ENCODE measurements at regions not wholly inside any gene's neighbourhood (a gene's known extent, or its start where the extent isn't known, plus 50 kb on each side); places are given as distances from the start of the nearest gene placed in this dataset.

- no peak for DNase-seq
These were observed 68.3 kb downstream of the CEBPB start for GRCh38 chr20:50258790-50259483.

GRCh38 chr20:50259705-50260478 lies 69.3 kb downstream of the CEBPB start:
- DNase-seq = peak; percentile 48 to 66

GRCh38 chr20:50260479-50261221 lies 70.0 kb downstream of the CEBPB start:
- peak; percentile 19 to 68 for DNase-seq

GRCh38 chr20:50261471-50262212 lies 71.0 kb downstream of the CEBPB start:
- no peak for DNase-seq

GRCh38 chr20:50263831-50264230 lies 73.2 kb downstream of the CEBPB start:
- no peak for DNase-seq

GRCh38 chr20:50264534-50265145 lies 74.0 kb downstream of the CEBPB start:
- no peak for DNase-seq

GRCh38 chr20:50265245-50265946 lies 74.8 kb downstream of the CEBPB start:
- DNase-seq = no peak

GRCh38 chr20:50266293-50267040 lies 75.8 kb downstream of the CEBPB start:
- DNase-seq = no peak

GRCh38 chr20:50267041-50267865 lies 76.6 kb downstream of the CEBPB start:
- DNase-seq = peak; percentile 12 to 19

GRCh38 chr20:50267866-50268219 lies 77.2 kb downstream of the CEBPB start:
- no peak for DNase-seq

GRCh38 chr20:50269091-50270033 lies 78.7 kb downstream of the CEBPB start:
- DNase-seq = no peak

GRCh38 chr20:50270034-50270395 lies 79.4 kb downstream of the CEBPB start:
- no peak for DNase-seq

GRCh38 chr20:50270569-50270968 lies 79.9 kb downstream of the CEBPB start:
- DNase-seq = no peak

- DNase-seq = no peak
These were observed 80.5 kb downstream of the CEBPB start for GRCh38 chr20:50271176-50271575.

GRCh38 chr20:50271612-50272011 lies 81.0 kb downstream of the CEBPB start:
- DNase-seq = no peak

GRCh38 chr20:50272030-50272723 lies 81.5 kb downstream of the CEBPB start:
- no peak for DNase-seq

- no peak for DNase-seq
These were observed 82.3 kb downstream of the CEBPB start for GRCh38 chr20:50272724-50273446.
